Esophagus (tissue), 2 donors: ENCODE measurements at regions not wholly inside any gene's neighbourhood (a gene's known extent, or its start where the extent isn't known, plus 50 kb on each side); places are given as distances from the start of the nearest gene placed in this dataset.

Source experiments
- H3K27ac ChIP-seq, 2 donors: one replicate each; pipeline ENCODE4 v1.5.1; 2013; ENCODE audit warnings: low read depth in 2 of 2, mild to moderate bottlenecking in 2 of 2, inconsistent platforms in 1 of 2, low read length in 1 of 2, moderate library complexity in 1 of 2
- H3K27me3 ChIP-seq, 2 donors: one replicate each; pipeline ENCODE4 v1.6.1; 2013; ENCODE audit warnings: low read length in 2 of 2, control low read depth in 1 of 2, mild to moderate bottlenecking in 1 of 2; ENCODE audit not compliant: insufficient read depth in 2 of 2, control insufficient read depth in 1 of 2
- H3K36me3 ChIP-seq, 2 donors: one replicate each; pipeline ENCODE4 v1.6.1; 2013; ENCODE audit warnings: low read length in 1 of 2; ENCODE audit not compliant: control insufficient read depth in 2 of 2, insufficient read depth in 2 of 2
- H3K4me1 ChIP-seq, 2 donors: one replicate each; pipeline ENCODE4 v1.6.1; 2013; ENCODE audit warnings: low read length in 1 of 2; ENCODE audit not compliant: control insufficient read depth in 2 of 2, insufficient read depth in 2 of 2
- H3K4me3 ChIP-seq, 2 donors: one replicate each; pipeline ENCODE4 v1.5.1; 2013; ENCODE audit warnings: low read length in 2 of 2, mild to moderate bottlenecking in 2 of 2, low read depth in 1 of 2, moderate library complexity in 1 of 2
- H3K9me3 ChIP-seq, 2 donors: one replicate each; pipeline ENCODE4 v1.6.1; 2013; ENCODE audit warnings: mild to moderate bottlenecking in 2 of 2, low read depth in 1 of 2, low read length in 1 of 2, moderate library complexity in 1 of 2; ENCODE audit not compliant: control insufficient read depth in 2 of 2, insufficient read depth in 1 of 2
- WGBS, 2 donors: extraction: QIAGEN DNeasy Blood & Tissue Kit; methylation state at CpG; one replicate each; pipeline ENCODE4 v1.1.7; 2013; 5-methylcytosine and 5-hydroxymethylcytosine counted together
- donor health status: healthy with polysubstance abuse.
- donor health status: Bipolar disorder and iron deficiency.

GRCh38 chr20:60977901-60978300 is 274.2 kb upstream of the CDH4 start:
- 63 to 72% methylated on average over 7 of the region's 7 CpGs for WGBS, 2 donors
- Histone ChIP-seq H3K4me3 (no peak overlapping the region), H3K27me3 (no peaks in the 10 kb centered on the region), H3K4me1 (no peaks in the 10 kb centered on the region), H3K9me3 (peaks cover 2 to 6% of the 10 kb centered on the region in 2 donors), H3K36me3 (no peaks in the 10 kb centered on the region), H3K27ac (no peak overlapping the region)

DNA sequence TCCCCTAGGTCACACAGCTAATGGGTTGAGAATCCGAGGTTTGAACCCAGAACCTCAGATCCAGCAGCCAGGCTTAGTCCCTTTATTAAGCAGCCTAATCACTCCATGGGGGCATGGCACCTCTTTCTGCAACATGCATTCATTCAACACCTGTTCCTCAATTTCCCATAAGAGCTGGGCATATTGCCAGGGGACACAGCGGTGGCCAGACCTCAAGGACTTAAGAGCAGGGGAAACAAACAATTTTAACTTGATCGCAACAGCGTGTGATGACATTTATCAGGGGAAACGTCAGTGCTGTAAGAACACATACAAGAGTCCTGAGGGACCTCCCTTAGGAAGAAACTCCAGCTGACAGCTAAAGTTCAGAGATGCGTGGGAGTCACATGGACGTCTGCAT is 267.4 kb upstream of the CDH4 start:
- 59 to 66% methylated on average over 7 of the region's 7 CpGs for WGBS, 2 donors
- Histone ChIP-seq H3K36me3 (no peaks in the 10 kb centered on the region), H3K27me3 (no peaks in the 10 kb centered on the region)

GRCh38 chr20:60986506-60987156 is 265.4 kb upstream of the CDH4 start:
- WGBS, 2 donors, result 78 to 83% methylated on average over 12 of the region's 12 CpGs
- no peaks in the 10 kb centered on the region for H3K36me3 ChIP-seq
- no peak overlapping the region for H3K27ac ChIP-seq
- H3K4me3 ChIP-seq, result no peak overlapping the region
- peaks cover 2 to 4% of the 10 kb centered on the region in 2 donors for H3K9me3 ChIP-seq
- H3K27me3 ChIP-seq, result no peaks in the 10 kb centered on the region
- no peaks in the 10 kb centered on the region for H3K4me1 ChIP-seq

More for the DNA sequence above, 267.4 kb upstream of the CDH4 start:
- Histone ChIP-seq H3K4me1 (no peaks in the 10 kb centered on the region), H3K4me3 (no peak overlapping the region), H3K27ac (no peak overlapping the region), H3K9me3 (peaks cover 0 to 3% of the 10 kb centered on the region in 2 donors)

- H3K27me3 ChIP-seq, result no peaks in the 10 kb centered on the region
- no peaks in the 10 kb centered on the region for H3K36me3 ChIP-seq
- WGBS, 2 donors, result 72 to 79% methylated on average over 10 of the region's 10 CpGs
- H3K9me3 ChIP-seq, result peaks cover 3 to 6% of the 10 kb centered on the region in 2 donors
- H3K27ac ChIP-seq, result no peak overlapping the region
- no peaks in the 10 kb centered on the region for H3K4me1 ChIP-seq
- no peak overlapping the region for H3K4me3 ChIP-seq
These were observed 262.0 kb upstream of the CDH4 start for GRCh38 chr20:60990061-60990460.

DNA sequence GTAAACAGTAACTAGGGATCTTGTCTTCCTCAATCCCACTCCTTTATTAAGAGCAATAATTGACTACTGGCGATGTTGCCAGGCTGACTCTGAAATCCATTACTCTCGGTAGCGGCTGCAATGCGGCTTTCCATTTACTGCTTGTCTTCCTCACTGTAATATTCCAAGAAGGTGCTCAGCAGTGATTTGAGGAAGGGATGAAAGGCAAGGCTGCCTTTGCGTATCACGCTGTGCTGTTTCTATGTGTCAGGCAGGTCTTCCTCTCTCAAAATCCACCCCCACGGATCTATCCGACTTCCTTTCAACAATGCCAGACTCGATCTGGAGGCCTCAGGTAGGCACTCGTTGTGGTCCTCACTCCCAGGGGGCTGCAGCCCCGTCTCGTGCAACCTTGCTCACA is 261.4 kb upstream of the CDH4 start:
- H3K4me1 ChIP-seq, result no peaks in the 10 kb centered on the region
- H3K27me3 ChIP-seq, result no peaks in the 10 kb centered on the region
- H3K9me3 ChIP-seq, result peaks cover 2 to 3% of the 10 kb centered on the region in 2 donors
- H3K4me3 ChIP-seq, result no peak overlapping the region
- 74 to 76% methylated on average over 12 of the region's 12 CpGs for WGBS, 2 donors
- H3K36me3 ChIP-seq, result no peaks in the 10 kb centered on the region
- no peak overlapping the region for H3K27ac ChIP-seq

DNA sequence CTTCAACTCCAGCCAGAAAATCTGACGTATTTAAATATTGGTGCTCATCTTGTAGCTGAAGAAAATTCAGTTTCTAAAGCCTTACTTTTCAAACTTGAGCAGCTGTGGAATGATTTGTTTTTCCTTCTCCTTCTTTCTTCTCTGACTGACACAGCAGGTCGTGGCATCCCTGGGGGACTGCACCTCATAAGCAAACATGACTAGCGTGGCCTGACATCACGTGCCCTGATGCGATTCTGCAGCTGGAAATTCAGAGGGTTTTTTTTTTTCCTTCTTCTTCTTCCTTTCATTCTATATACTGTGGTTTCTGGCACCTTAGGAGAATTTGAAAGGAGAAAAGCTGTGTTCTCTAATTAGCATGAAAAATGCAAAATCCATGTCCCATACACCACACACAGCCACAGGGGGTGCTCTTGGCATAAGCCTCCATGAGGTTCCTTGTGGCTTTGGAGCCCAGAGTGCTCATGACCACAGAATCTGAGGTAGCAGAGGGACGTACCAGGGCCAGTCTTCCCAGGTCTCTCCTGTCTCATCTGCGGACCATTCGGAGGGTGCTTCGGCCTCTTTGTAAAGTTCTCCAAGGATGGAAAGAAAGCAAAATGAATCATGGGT is 258.5 kb upstream of the CDH4 start:
- no peak overlapping the region for H3K27ac ChIP-seq
- H3K36me3 ChIP-seq, result no peaks in the 10 kb centered on the region
- H3K27me3 ChIP-seq, result no peaks in the 10 kb centered on the region
- H3K9me3 ChIP-seq, result peaks cover 2 to 3% of the 10 kb centered on the region in 2 donors
- H3K4me1 ChIP-seq, result no peaks in the 10 kb centered on the region
- no peak overlapping the region for H3K4me3 ChIP-seq
- WGBS, 2 donors, result 49 to 56% methylated on average over 9 of the region's 9 CpGs

- Histone ChIP-seq H3K27me3 (no peaks in the 10 kb centered on the region), H3K36me3 (no peaks in the 10 kb centered on the region), H3K9me3 (no peaks in the 10 kb centered on the region), H3K27ac (no peak overlapping the region), H3K4me3 (no peak overlapping the region), H3K4me1 (no peaks in the 10 kb centered on the region)
- WGBS, 2 donors, result 59 to 72% methylated on average over 5 of the region's 5 CpGs
These were observed 252.8 kb upstream of the CDH4 start for GRCh38 chr20:60999250-60999649.

DNA sequence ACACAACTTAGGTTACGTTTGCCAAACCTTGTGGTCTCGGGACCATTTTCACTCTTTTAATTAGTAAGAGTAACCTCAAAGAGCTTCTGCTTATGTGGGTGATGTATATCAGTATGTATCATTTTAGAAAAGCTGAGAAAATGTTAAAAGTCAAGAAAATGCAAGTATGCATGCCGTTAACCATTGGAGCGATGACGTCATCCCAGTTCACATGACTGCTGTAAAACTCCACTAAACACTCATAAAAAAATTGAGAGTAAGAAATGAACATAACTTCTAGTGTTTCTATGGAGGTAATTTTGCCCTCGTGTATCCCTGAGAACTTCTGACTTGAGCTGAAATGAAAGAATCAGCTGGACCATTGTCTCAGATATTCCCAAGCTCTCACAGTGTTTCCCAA is 250.0 kb upstream of the CDH4 start:
- H3K27ac ChIP-seq, result no peak overlapping the region
- H3K4me1 ChIP-seq, result no peaks in the 10 kb centered on the region
- no peaks in the 10 kb centered on the region for H3K9me3 ChIP-seq
- 78 to 79% methylated on average over 6 of the region's 6 CpGs for WGBS, 2 donors
- H3K4me3 ChIP-seq, result no peak overlapping the region
- no peaks in the 10 kb centered on the region for H3K27me3 ChIP-seq
- no peaks in the 10 kb centered on the region for H3K36me3 ChIP-seq

DNA sequence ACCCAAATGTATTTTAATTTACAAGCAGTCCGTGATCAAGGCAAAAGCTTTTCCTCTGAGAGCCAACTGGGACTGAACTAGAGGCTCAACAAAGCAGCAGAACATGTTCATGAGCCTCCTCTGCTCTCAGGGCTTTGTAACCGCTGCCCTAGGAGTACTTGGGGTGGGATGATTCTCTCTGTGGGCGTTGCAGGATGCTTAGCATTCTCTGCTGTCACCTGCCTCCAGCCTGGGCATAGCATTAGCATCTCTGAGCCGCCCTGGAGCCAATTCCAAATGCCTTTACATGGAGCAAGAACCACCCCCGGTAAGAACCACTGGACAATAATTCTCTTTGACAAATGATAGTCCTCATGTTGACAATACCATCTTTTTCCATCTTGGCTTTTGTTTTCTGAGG is 237.6 kb upstream of the CDH4 start:
- no peaks in the 10 kb centered on the region for H3K27me3 ChIP-seq
- H3K27ac ChIP-seq, result no peak overlapping the region
- no peaks in the 10 kb centered on the region for H3K36me3 ChIP-seq
- WGBS, 2 donors, result 34 to 35% methylated on average over 5 of the region's 5 CpGs
- no peak overlapping the region for H3K4me3 ChIP-seq
- H3K9me3 ChIP-seq, result peaks cover 0 to 8% of the 10 kb centered on the region in 2 donors
- H3K4me1 ChIP-seq, result no peaks in the 10 kb centered on the region

- no peak overlapping the region for H3K27ac ChIP-seq
- no peaks in the 10 kb centered on the region for H3K27me3 ChIP-seq
- no peaks in the 10 kb centered on the region for H3K36me3 ChIP-seq
- H3K4me3 ChIP-seq, result no peak overlapping the region
- H3K4me1 ChIP-seq, result no peaks in the 10 kb centered on the region
- peaks cover 0 to 8% of the 10 kb centered on the region in 2 donors for H3K9me3 ChIP-seq
- 70 to 73% methylated on average over 6 of the region's 6 CpGs for WGBS, 2 donors
These were observed 236.5 kb upstream of the CDH4 start for GRCh38 chr20:61015602-61016001.
